ENCODE measurements at regions not wholly inside any gene's neighbourhood (a gene's known extent, or its start where the extent isn't known, plus 50 kb on each side); places are given as distances from the start of the nearest gene placed in this dataset.
"Not testable (repeated sequence)": the region's sequence is repeated elsewhere in the genome, so short reads cannot be mapped to it uniquely, and the experiment has no call there.

DNA sequence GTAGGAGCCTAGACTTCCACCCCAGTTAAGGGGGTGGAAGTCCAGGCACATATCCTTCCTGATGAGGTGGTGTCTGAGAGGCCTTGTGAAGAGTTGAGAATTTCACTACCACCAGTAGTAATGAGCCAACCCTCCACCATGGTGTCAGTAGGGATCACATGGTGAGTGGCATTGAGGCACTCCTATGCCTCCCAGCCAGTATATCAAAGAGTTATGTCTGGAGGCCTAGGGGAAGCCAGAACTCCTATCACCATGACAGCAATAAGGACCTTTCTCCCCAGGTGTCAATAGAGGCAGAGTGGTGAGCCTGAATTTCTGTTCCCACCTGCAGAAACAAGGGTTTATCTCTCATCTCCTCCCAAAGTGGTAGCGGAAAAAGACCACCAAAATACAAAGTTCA lies 106.6 kb upstream of the ADTRP start:
- no peaks in the 10 kb centered on the region for H3K9me3 ChIP-seq (ENCODE audit: control insufficient read depth, insufficient read depth, low read depth, low read length)
- H3K4me3 ChIP-seq (ENCODE audit: low read depth in 2 of 2, low read length in 2 of 2): no peak overlapping the region
- BruUV-seq (replicated peaks): no TSS peak
- intact Hi-C loops (cut with micrococcal nuclease; ENCODE audit: unreplicated experiment) (no loop called here), in situ Hi-C loops (cut with HindIII; ENCODE audit: low pct_unique_long_range_greater_than_20kb, low sequenced_read_pairs) (no loop called here)
- no peak overlapping the region for H3K27ac ChIP-seq (ENCODE audit: low read length)
- POLR2A ChIA-PET: no interaction called here
- ATAC-seq (no peak), DNase-seq (ENCODE audit: low read depth, low spot score) (no peak)
- TF ChIP-seq POLR2AphosphoS5 (IDR thresholded peaks at IDR 0.05; ENCODE audit: low read depth, low read length): no peak
- TF ChIP-seq SIN3A (IDR thresholded peaks at IDR 0.05; ENCODE audit: borderline replicate concordance, insufficient read depth, low read depth, low read length): no peak
- TF ChIP-seq, protein P1, sequence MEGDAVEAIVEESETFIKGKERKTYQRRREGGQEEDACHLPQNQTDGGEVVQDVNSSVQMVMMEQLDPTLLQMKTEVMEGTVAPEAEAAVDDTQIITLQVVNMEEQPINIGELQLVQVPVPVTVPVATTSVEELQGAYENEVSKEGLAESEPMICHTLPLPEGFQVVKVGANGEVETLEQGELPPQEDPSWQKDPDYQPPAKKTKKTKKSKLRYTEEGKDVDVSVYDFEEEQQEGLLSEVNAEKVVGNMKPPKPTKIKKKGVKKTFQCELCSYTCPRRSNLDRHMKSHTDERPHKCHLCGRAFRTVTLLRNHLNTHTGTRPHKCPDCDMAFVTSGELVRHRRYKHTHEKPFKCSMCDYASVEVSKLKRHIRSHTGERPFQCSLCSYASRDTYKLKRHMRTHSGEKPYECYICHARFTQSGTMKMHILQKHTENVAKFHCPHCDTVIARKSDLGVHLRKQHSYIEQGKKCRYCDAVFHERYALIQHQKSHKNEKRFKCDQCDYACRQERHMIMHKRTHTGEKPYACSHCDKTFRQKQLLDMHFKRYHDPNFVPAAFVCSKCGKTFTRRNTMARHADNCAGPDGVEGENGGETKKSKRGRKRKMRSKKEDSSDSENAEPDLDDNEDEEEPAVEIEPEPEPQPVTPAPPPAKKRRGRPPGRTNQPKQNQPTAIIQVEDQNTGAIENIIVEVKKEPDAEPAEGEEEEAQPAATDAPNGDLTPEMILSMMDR (IDR thresholded peaks at IDR 0.05): no peak
- TF ChIP-seq, protein P2, sequence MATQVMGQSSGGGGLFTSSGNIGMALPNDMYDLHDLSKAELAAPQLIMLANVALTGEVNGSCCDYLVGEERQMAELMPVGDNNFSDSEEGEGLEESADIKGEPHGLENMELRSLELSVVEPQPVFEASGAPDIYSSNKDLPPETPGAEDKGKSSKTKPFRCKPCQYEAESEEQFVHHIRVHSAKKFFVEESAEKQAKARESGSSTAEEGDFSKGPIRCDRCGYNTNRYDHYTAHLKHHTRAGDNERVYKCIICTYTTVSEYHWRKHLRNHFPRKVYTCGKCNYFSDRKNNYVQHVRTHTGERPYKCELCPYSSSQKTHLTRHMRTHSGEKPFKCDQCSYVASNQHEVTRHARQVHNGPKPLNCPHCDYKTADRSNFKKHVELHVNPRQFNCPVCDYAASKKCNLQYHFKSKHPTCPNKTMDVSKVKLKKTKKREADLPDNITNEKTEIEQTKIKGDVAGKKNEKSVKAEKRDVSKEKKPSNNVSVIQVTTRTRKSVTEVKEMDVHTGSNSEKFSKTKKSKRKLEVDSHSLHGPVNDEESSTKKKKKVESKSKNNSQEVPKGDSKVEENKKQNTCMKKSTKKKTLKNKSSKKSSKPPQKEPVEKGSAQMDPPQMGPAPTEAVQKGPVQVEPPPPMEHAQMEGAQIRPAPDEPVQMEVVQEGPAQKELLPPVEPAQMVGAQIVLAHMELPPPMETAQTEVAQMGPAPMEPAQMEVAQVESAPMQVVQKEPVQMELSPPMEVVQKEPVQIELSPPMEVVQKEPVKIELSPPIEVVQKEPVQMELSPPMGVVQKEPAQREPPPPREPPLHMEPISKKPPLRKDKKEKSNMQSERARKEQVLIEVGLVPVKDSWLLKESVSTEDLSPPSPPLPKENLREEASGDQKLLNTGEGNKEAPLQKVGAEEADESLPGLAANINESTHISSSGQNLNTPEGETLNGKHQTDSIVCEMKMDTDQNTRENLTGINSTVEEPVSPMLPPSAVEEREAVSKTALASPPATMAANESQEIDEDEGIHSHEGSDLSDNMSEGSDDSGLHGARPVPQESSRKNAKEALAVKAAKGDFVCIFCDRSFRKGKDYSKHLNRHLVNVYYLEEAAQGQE (IDR thresholded peaks at IDR 0.05; ENCODE audit: insufficient read depth in 1 of 2, low read depth in 2 of 2, low read length in 1 of 2): no peak
- no peak for TF ChIP-seq TCF7L2 (IDR thresholded peaks at IDR 0.05; ENCODE audit: low read depth, low read length)
- H3K27me3 ChIP-seq (ENCODE audit: control insufficient read depth, insufficient read depth, low read length): no peaks in the 10 kb centered on the region
- no peaks in the 10 kb centered on the region for H3K36me3 ChIP-seq (ENCODE audit: control insufficient read depth, insufficient read depth, low read length)
- H3K4me1 ChIP-seq (ENCODE audit: control insufficient read depth, insufficient read depth, low read length): no peaks in the 10 kb centered on the region
- CTCF ChIA-PET: no interaction called here

DNA sequence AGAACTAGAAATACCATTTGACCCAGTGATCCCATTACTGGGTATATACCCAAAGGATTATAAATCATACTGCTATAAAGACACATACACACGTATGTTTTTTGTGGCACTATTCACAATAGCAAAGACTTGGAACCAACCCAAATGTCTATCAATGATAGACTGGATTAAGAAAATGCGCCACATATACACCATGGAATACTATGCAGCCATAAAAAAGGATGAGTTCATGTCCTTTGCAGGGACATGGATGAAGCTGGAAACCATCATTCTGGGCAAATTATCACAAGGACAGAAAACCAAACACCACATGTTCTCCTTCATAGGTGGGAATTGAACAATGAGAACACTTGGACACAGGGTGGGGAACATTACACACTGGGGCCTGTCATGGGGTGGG lies 104.9 kb upstream of the ADTRP start:
- POLR2A ChIA-PET; H3K27ac ChIP-seq (ENCODE audit: low read length); ATAC-seq; H3K36me3 ChIP-seq (ENCODE audit: control insufficient read depth, insufficient read depth, low read length); CTCF ChIA-PET; H3K27me3 ChIP-seq (ENCODE audit: control insufficient read depth, insufficient read depth, low read length); H3K4me3 ChIP-seq (ENCODE audit: low read depth in 2 of 2, low read length in 2 of 2); in situ Hi-C loops (cut with HindIII; ENCODE audit: low pct_unique_long_range_greater_than_20kb, low sequenced_read_pairs); DNase-seq (ENCODE audit: low read depth, low spot score); H3K9me3 ChIP-seq (ENCODE audit: control insufficient read depth, insufficient read depth, low read depth, low read length); BruUV-seq (replicated peaks); intact Hi-C loops (cut with micrococcal nuclease; ENCODE audit: unreplicated experiment); H3K4me1 ChIP-seq (ENCODE audit: control insufficient read depth, insufficient read depth, low read length): not testable (repeated sequence)

DNA sequence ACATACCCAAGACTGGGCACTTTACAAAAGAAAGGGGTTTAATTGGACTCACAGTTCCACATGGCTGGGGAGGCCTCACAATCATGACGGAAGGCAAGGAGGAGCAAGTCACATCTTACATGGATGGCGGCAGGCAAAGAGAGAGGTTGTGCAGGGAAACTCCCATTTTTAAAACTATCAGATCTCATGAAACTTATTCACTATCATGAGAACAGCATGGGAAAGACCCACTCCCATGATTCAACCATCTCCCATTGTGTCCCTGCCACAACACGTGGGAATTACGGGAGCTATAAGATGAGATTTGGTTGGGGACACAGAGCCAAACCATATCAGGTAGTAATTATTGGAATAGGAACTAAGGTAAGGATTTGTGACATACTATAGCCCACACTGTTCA lies 101.6 kb upstream of the ADTRP start:
- intact Hi-C loops (cut with micrococcal nuclease; ENCODE audit: unreplicated experiment); H3K27me3 ChIP-seq (ENCODE audit: control insufficient read depth, insufficient read depth, low read length); H3K4me1 ChIP-seq (ENCODE audit: control insufficient read depth, insufficient read depth, low read length); BruUV-seq (replicated peaks); ATAC-seq; H3K9me3 ChIP-seq (ENCODE audit: control insufficient read depth, insufficient read depth, low read depth, low read length); CTCF ChIA-PET; H3K36me3 ChIP-seq (ENCODE audit: control insufficient read depth, insufficient read depth, low read length); H3K4me3 ChIP-seq (ENCODE audit: low read depth in 2 of 2, low read length in 2 of 2); DNase-seq (ENCODE audit: low read depth, low spot score); POLR2A ChIA-PET; in situ Hi-C loops (cut with HindIII; ENCODE audit: low pct_unique_long_range_greater_than_20kb, low sequenced_read_pairs); H3K27ac ChIP-seq (ENCODE audit: low read length): not testable (repeated sequence)
